Common myeloid progenitor, CD34-positive (primary cell): ENCODE measurements at regions not wholly inside any gene's neighbourhood (a gene's known extent, or its start where the extent isn't known, plus 50 kb on each side); places are given as distances from the start of the nearest gene placed in this dataset.
"Not testable (repeated sequence)": the region's sequence is repeated elsewhere in the genome, so short reads cannot be mapped to it uniquely, and the experiment has no call there.

Experiments
- CTCF ChIA-PET: fragments of 350-600 bp; sonication (Branson Sonifier 250); formaldehyde crosslinking; loops from one replicate; lab custom pipeline; 2021; ENCODE audit warnings: antibody characterized with exemption; lab: Charles Lee
- POLR2A ChIA-PET: fragments of 350-600 bp; sonication (Branson Sonifier 250); formaldehyde crosslinking; loops from one replicate; lab custom pipeline; 2021; ENCODE audit warnings: antibody characterized with exemption; lab: Charles Lee
- DNase-seq, 3 donors: peaks; one replicate each; pipeline versions ENCODE4 v3.0.0 to v3.0.0-alpha.2; 2013
- H3K27ac ChIP-seq, 2 experiments: 1 replicate in 1 of 2; 2 replicates in 1 of 2; pipeline ENCODE4 v1.7.0; 2013; ENCODE audit warnings: inconsistent platforms in 2 of 2, low read length in 2 of 2, mild to moderate bottlenecking in 2 of 2, low read depth in 1 of 2, moderate library complexity in 1 of 2; ENCODE audit not compliant: severe bottlenecking in 2 of 2, insufficient read depth in 1 of 2, poor library complexity in 1 of 2
- H3K27me3 ChIP-seq, 5 experiments: replicated peaks in 2 of 5; 1 replicate in 3 of 5; 2 replicates in 2 of 5; pipeline versions ENCODE4 v1.6.1 to v1.7.0; 2013; ENCODE audit warnings: low read length in 4 of 5, mild to moderate bottlenecking in 2 of 5, moderate library complexity in 2 of 5, inconsistent platforms in 1 of 5; ENCODE audit not compliant: insufficient read depth in 5 of 5, control insufficient read depth in 4 of 5
- H3K36me3 ChIP-seq, 4 experiments: 1 replicate in 2 of 4; 2 replicates in 2 of 4; pipeline versions ENCODE4 v1.6.1 to v1.7.0; 2013; ENCODE audit warnings: low read length in 3 of 4, control low read depth in 1 of 4, mild to moderate bottlenecking in 1 of 4; ENCODE audit not compliant: control insufficient read depth in 4 of 4, insufficient read depth in 4 of 4
- H3K4me1 ChIP-seq, 4 experiments: 1 replicate in 3 of 4; 2 replicates in 1 of 4; pipeline versions ENCODE4 v1.6.1 to v1.7.1; 2013; ENCODE audit warnings: low read length in 3 of 4, mild to moderate bottlenecking in 3 of 4, control low read depth in 1 of 4, inconsistent platforms in 1 of 4, moderate library complexity in 1 of 4; ENCODE audit not compliant: control insufficient read depth in 4 of 4, insufficient read depth in 4 of 4; ENCODE audit errors: control extremely low read depth in 1 of 4
- H3K4me3 ChIP-seq, 7 experiments: 1 replicate in 4 of 7; 2 replicates in 3 of 7; pipeline versions ENCODE4 v1.5.1 to v1.7.0; 2013; ENCODE audit warnings: mild to moderate bottlenecking in 7 of 7, low read length in 6 of 7, moderate library complexity in 6 of 7, inconsistent platforms in 2 of 7, low read depth in 2 of 7, control low read depth in 1 of 7; ENCODE audit not compliant: insufficient read depth in 4 of 7, control insufficient read depth in 1 of 7; ENCODE audit errors: extremely low read depth in 1 of 7
- H3K9me3 ChIP-seq, 5 experiments: 1 replicate in 4 of 5; 2 replicates in 1 of 5; pipeline versions ENCODE4 v1.6.1 to v1.7.1; 2013; ENCODE audit warnings: low read length in 4 of 5, mild to moderate bottlenecking in 2 of 5, inconsistent platforms in 1 of 5, low read depth in 1 of 5, moderate library complexity in 1 of 5; ENCODE audit not compliant: control insufficient read depth in 4 of 5, insufficient read depth in 2 of 5; ENCODE audit errors: control extremely low read depth in 1 of 5
- WGBS: methylation state at CpG from one replicate; pipeline ENCODE4 v1.1.5; 2013; ENCODE audit not compliant: insufficient coverage; 5-methylcytosine and 5-hydroxymethylcytosine counted together

- H3K27ac ChIP-seq, H3K27me3 ChIP-seq, H3K4me3 ChIP-seq, H3K9me3 ChIP-seq, POLR2A ChIA-PET, H3K4me1 ChIP-seq: not testable (repeated sequence)
- DNase-seq, result peak in 2 of 3 donors; percentile 48 to 54
- H3K36me3 ChIP-seq, result peaks cover 0 to 11% (median 0%) of the 10 kb centered on the region in 4 experiments
- CTCF ChIA-PET, result interaction anchor here (1.4 to 1.6 kb wide), 4 partner anchors 44 to 384 kb away, joined by 3 to 4 read pairs (median 4); no protein-coding TSS in a partner anchor
- no CpG with 5 or more reads among the region's 2 CpGs for WGBS
Measured at GRCh38 chr9:85818971-85819370, 77.2 kb upstream of the AGTPBP1 start.

- peak in 1 of 3 donors; percentile 10 for DNase-seq
- H3K4me1 ChIP-seq, H3K27me3 ChIP-seq, H3K27ac ChIP-seq, POLR2A ChIA-PET, H3K9me3 ChIP-seq, H3K4me3 ChIP-seq: not testable (repeated sequence)
- WGBS, result 83% methylated on average over 1 of the region's 5 CpGs
- CTCF ChIA-PET, result interaction anchor here (0.6 to 1.3 kb wide), 3 partner anchors 10 to 420 kb away, joined by 3 to 5 read pairs (median 3); no protein-coding TSS in a partner anchor
- H3K36me3 ChIP-seq, result peaks cover 0 to 11% (median 0%) of the 10 kb centered on the region in 4 experiments
Measured at GRCh38 chr9:85820598-85820997, 78.8 kb upstream of the AGTPBP1 start.

GRCh38 chr9:85824949-85825348 is 83.2 kb upstream of the AGTPBP1 start:
- DNase-seq, H3K4me3 ChIP-seq, H3K27ac ChIP-seq, H3K36me3 ChIP-seq, POLR2A ChIA-PET, H3K4me1 ChIP-seq, H3K27me3 ChIP-seq, H3K9me3 ChIP-seq: not testable (repeated sequence)
- 100% methylated on average over 1 of the region's 1 CpG for WGBS
- CTCF ChIA-PET, result interaction anchor here (0.6 to 1.2 kb wide), 2 partner anchors 73 to 127 kb away, joined by 3 read pairs; no protein-coding TSS in a partner anchor

GRCh38 chr9:85834591-85834990 is 92.8 kb upstream of the AGTPBP1 start:
- H3K4me3 ChIP-seq, POLR2A ChIA-PET, H3K4me1 ChIP-seq, H3K9me3 ChIP-seq, H3K27ac ChIP-seq, DNase-seq, CTCF ChIA-PET, H3K27me3 ChIP-seq: not testable (repeated sequence)
- peaks cover 0 to 12% (median 0%) of the 10 kb centered on the region in 4 experiments for H3K36me3 ChIP-seq
- no CpG with 5 or more reads among the region's 1 CpG for WGBS

- H3K9me3 ChIP-seq, H3K4me1 ChIP-seq, DNase-seq, H3K4me3 ChIP-seq, POLR2A ChIA-PET, H3K27me3 ChIP-seq, H3K27ac ChIP-seq: not testable (repeated sequence)
- peaks cover 5 to 22% (median 11%) of the 10 kb centered on the region in 4 experiments for H3K36me3 ChIP-seq
- WGBS, result 83% methylated on average over 1 of the region's 1 CpG
- CTCF ChIA-PET, result interaction anchor here (0.9 kb wide), 1 partner anchor 32 kb away, joined by 3 read pairs; no protein-coding TSS in a partner anchor
Measured at GRCh38 chr9:85843949-85844348, 97.0 kb upstream of the NAA35 start.

DNA sequence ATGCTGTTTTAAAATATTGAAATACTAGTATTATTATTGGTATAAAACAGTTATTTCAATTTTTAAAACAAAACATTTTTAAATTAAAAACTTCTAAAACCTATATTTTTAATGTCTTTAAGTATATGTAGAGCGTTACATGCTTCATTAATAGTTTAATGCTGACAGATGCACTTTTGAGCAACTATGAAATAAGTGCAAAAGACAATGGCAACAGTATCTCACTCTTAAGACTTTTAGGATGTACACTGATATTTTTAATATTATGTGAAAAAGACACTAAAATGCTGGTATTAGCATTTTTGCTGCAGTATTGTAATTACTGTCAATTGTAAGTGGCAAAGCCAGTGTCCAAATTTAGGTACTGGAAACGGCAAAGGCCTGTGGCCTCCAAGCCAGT is 93.2 kb upstream of the NAA35 start:
- H3K27me3 ChIP-seq, H3K27ac ChIP-seq, DNase-seq, POLR2A ChIA-PET, H3K4me3 ChIP-seq, H3K9me3 ChIP-seq, CTCF ChIA-PET, H3K4me1 ChIP-seq: not testable (repeated sequence)
- peaks cover 5 to 29% (median 7%) of the 10 kb centered on the region in 4 experiments for H3K36me3 ChIP-seq
- no CpG with 5 or more reads among the region's 2 CpGs for WGBS

GRCh38 chr9:85858056-85858750 is 82.7 kb upstream of the NAA35 start:
- ChIA-PET CTCF (interaction anchor here (2.0 kb wide), 1 partner anchor 18 kb away, joined by 5 read pairs; no protein-coding TSS in a partner anchor), POLR2A (no interaction called here)

More at GRCh38 chr9:85858056-85858750, 82.7 kb upstream of the NAA35 start:
- peaks cover 0 to 5% (median 0%) of the 10 kb centered on the region in 5 experiments for H3K9me3 ChIP-seq
- no peak overlapping the region for H3K4me3 ChIP-seq
- 100% methylated on average over 2 of the region's 5 CpGs for WGBS
- H3K27ac ChIP-seq, result no peak overlapping the region
- DNase-seq, result no peak
- peaks cover 0 to 13% (median 1%) of the 10 kb centered on the region in 4 experiments for H3K36me3 ChIP-seq
- no peaks in the 10 kb centered on the region for H3K27me3 ChIP-seq
- no peaks in the 10 kb centered on the region for H3K4me1 ChIP-seq
